Esophagus (tissue), 2 donors: ENCODE measurements at regions not wholly inside any gene's neighbourhood (a gene's known extent, or its start where the extent isn't known, plus 50 kb on each side); places are given as distances from the start of the nearest gene placed in this dataset.

Experiments
- H3K27ac ChIP-seq, 2 donors: one replicate each; pipeline ENCODE4 v1.5.1; 2013; ENCODE audit warnings: low read depth in 2 of 2, mild to moderate bottlenecking in 2 of 2, inconsistent platforms in 1 of 2, low read length in 1 of 2, moderate library complexity in 1 of 2
- H3K27me3 ChIP-seq, 2 donors: one replicate each; pipeline ENCODE4 v1.6.1; 2013; ENCODE audit warnings: low read length in 2 of 2, control low read depth in 1 of 2, mild to moderate bottlenecking in 1 of 2; ENCODE audit not compliant: insufficient read depth in 2 of 2, control insufficient read depth in 1 of 2
- H3K36me3 ChIP-seq, 2 donors: one replicate each; pipeline ENCODE4 v1.6.1; 2013; ENCODE audit warnings: low read length in 1 of 2; ENCODE audit not compliant: control insufficient read depth in 2 of 2, insufficient read depth in 2 of 2
- H3K4me1 ChIP-seq, 2 donors: one replicate each; pipeline ENCODE4 v1.6.1; 2013; ENCODE audit warnings: low read length in 1 of 2; ENCODE audit not compliant: control insufficient read depth in 2 of 2, insufficient read depth in 2 of 2
- H3K4me3 ChIP-seq, 2 donors: one replicate each; pipeline ENCODE4 v1.5.1; 2013; ENCODE audit warnings: low read length in 2 of 2, mild to moderate bottlenecking in 2 of 2, low read depth in 1 of 2, moderate library complexity in 1 of 2
- H3K9me3 ChIP-seq, 2 donors: one replicate each; pipeline ENCODE4 v1.6.1; 2013; ENCODE audit warnings: mild to moderate bottlenecking in 2 of 2, low read depth in 1 of 2, low read length in 1 of 2, moderate library complexity in 1 of 2; ENCODE audit not compliant: control insufficient read depth in 2 of 2, insufficient read depth in 1 of 2
- WGBS, 2 donors: extraction: QIAGEN DNeasy Blood & Tissue Kit; methylation state at CpG; one replicate each; pipeline ENCODE4 v1.1.7; 2013; 5-methylcytosine and 5-hydroxymethylcytosine counted together
- donor health status: healthy with polysubstance abuse.
- donor health status: Bipolar disorder and iron deficiency.

DNA sequence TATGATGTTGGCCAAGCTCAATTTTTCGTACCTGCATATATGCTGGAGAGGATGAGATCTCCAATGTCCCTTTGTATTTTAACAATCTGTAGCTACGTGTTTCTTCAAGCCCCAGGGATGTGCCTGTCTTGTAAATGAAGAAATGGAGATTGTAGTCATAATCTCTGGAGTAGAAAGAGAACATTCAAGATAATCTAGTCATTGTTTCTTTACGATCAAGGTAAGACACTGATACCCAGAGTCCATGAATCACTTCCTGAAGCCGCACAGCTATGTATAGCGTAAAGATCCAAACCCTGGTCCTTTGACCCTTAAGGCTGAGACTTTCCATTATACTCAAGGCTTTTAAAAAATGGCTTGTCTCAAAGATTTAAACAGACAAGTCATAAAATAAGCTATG, 205.5 kb downstream of the HS3ST3B1 start:
- no peaks in the 10 kb centered on the region for H3K27me3 ChIP-seq
- H3K36me3 ChIP-seq = no peaks in the 10 kb centered on the region
- 69 to 79% methylated on average over 5 of the region's 5 CpGs for WGBS, 2 donors

GRCh38 chr17:14505606-14506005, 204.7 kb downstream of the HS3ST3B1 start:
- Histone ChIP-seq H3K27ac (no peak overlapping the region), H3K4me1 (no peaks in the 10 kb centered on the region), H3K27me3 (no peaks in the 10 kb centered on the region), H3K36me3 (no peaks in the 10 kb centered on the region), H3K4me3 (no peak overlapping the region), H3K9me3 (no peaks in the 10 kb centered on the region)
- WGBS, 2 donors = 57 to 70% methylated on average over 3 of the region's 3 CpGs

More for the DNA sequence above, 205.5 kb downstream of the HS3ST3B1 start:
- Histone ChIP-seq H3K4me1 (no peaks in the 10 kb centered on the region), H3K4me3 (no peak overlapping the region), H3K27ac (no peak overlapping the region), H3K9me3 (no peaks in the 10 kb centered on the region)

DNA sequence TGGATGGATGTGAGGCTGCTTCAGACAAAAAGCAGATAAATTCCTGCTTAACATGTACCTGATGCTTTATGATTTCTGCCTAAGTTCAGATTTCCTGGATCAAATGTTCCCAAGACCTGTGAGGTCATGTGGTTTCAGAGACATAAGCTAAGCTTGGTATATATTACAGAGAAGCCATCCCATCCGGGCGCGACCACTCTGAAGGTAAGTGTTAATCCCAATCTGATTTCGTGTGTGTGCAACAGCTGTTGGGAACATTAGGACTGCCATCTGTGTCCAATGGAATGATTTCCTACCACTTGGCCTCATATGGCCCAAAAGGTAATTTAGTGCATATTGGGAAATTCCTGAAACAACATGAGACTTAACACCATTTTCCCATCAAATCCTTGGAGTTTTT, 199.1 kb downstream of the HS3ST3B1 start:
- no peak overlapping the region for H3K4me3 ChIP-seq
- H3K36me3 ChIP-seq = no peaks in the 10 kb centered on the region
- no peak overlapping the region for H3K27ac ChIP-seq
- WGBS, 2 donors = 77 to 89% methylated on average over 4 of the region's 4 CpGs
- no peaks in the 10 kb centered on the region for H3K4me1 ChIP-seq
- no peaks in the 10 kb centered on the region for H3K27me3 ChIP-seq
- no peaks in the 10 kb centered on the region for H3K9me3 ChIP-seq

- H3K36me3 ChIP-seq = no peaks in the 10 kb centered on the region
Measured at GRCh38 chr17:14498812-14499211, 197.9 kb downstream of the HS3ST3B1 start.

GRCh38 chr17:14494161-14494560, 193.3 kb downstream of the HS3ST3B1 start:
- Histone ChIP-seq H3K36me3 (no peaks in the 10 kb centered on the region), H3K27me3 (no peaks in the 10 kb centered on the region), H3K4me1 (no peaks in the 10 kb centered on the region), H3K27ac (no peak overlapping the region), H3K4me3 (no peak overlapping the region), H3K9me3 (peaks cover 0 to 2% of the 10 kb centered on the region in 2 donors)
- WGBS, 2 donors = 74 to 75% methylated on average over 4 of the region's 4 CpGs

More at GRCh38 chr17:14498812-14499211, 197.9 kb downstream of the HS3ST3B1 start:
- H3K9me3 ChIP-seq = peaks cover 0 to 2% of the 10 kb centered on the region in 2 donors
- H3K4me1 ChIP-seq = no peaks in the 10 kb centered on the region
- 80 to 87% methylated on average over 1 of the region's 1 CpG for WGBS, 2 donors
- no peak overlapping the region for H3K27ac ChIP-seq
- no peak overlapping the region for H3K4me3 ChIP-seq
- no peaks in the 10 kb centered on the region for H3K27me3 ChIP-seq

DNA sequence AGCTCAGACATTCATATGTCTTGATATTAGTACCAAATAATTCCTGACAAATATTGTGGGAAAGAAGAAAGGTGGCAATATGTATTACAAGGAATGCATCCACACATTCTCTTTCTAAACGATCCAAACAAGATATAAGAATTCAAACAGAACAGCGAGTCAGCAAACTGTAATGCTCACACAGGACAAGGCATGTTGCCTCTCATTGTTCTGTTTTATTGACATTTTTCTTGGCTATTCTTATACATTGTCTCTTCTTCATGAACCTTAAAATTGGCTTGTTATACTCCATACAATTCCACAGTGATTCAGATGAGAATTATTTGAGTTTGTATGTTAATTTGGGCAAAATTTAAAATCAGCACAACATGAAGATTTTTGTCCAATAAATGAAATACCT, 189.1 kb downstream of the HS3ST3B1 start:
- WGBS, 2 donors = 56 to 57% methylated on average over 2 of the region's 2 CpGs
- Histone ChIP-seq H3K27ac (no peak overlapping the region), H3K9me3 (peaks cover 0 to 2% of the 10 kb centered on the region in 2 donors), H3K27me3 (no peaks in the 10 kb centered on the region), H3K4me1 (no peaks in the 10 kb centered on the region), H3K36me3 (no peaks in the 10 kb centered on the region), H3K4me3 (no peak overlapping the region)

DNA sequence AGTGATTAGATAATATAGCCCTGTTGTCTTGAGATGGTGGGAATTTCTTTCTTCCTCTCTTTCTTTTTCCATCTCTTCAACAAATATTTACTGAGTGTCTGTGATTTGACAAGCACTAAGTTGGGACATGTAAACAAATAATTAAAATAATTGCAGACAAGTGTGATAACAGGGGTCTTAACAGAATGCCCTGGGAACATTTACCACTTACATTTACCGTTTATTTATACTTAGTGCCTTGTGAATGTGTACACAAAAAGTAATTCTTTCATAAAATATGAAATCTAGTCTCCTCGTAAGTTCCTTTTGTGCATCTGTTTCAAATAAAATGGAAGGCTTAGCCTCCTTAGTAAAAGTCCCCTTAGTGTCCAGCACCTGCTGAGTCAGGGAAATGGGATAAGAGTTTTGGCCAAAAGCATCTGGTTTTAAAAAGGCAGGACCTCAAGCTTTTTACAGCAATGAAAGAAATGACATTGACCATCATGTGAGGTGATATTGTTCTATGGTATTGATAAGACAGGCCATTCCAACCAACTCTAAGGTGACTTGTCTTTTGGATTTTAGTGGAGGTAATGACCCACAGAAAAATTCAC, 188.2 kb downstream of the HS3ST3B1 start:
- 63 to 67% methylated on average over 2 of the region's 2 CpGs for WGBS, 2 donors
- Histone ChIP-seq H3K4me3 (no peak overlapping the region), H3K9me3 (no peaks in the 10 kb centered on the region), H3K4me1 (no peaks in the 10 kb centered on the region), H3K36me3 (no peaks in the 10 kb centered on the region), H3K27ac (no peak overlapping the region), H3K27me3 (no peaks in the 10 kb centered on the region)

DNA sequence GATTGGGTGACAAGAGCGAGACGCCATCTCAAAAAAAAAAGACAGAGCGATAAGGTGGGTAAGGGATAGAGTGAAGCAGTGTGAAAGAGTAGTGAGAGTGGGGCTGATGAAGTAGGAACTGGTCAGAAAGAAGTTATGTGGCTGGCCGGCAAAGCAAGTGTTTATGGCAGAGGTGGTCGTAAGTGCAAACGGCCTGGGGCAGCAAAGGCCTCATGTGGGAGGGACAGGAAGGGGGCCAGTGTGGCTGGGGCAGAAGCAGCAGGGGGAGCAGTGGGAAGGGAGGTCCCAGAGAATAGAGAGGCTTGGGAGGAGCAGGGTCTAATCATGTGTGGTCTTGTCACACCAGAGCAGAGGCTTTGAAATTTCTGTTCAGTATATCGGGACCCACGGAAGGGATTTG, 186.2 kb downstream of the HS3ST3B1 start:
- Histone ChIP-seq H3K4me1 (no peaks in the 10 kb centered on the region), H3K36me3 (no peaks in the 10 kb centered on the region), H3K9me3 (no peaks in the 10 kb centered on the region), H3K4me3 (no peak overlapping the region), H3K27ac (no peak overlapping the region), H3K27me3 (no peaks in the 10 kb centered on the region)
- WGBS, 2 donors = 91 to 92% methylated on average over 8 of the region's 8 CpGs

DNA sequence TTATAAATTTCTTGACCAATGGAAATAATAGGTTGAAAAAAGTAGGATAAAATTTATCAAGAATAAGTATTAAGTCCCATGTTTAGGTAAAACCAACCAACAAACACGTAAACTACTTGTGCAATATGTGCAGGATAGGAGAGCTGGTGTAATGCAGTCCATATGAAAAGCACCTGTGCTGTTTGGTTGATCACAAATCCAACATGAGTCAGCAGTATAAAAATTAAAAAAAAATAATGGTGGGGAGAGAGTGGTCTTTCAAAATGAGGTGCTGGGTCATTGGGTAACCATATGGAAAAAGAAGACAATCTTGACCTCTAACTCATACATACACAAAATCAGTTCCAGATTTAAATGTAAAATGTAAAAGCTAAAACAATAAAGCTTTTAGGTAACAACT, 181.8 kb downstream of the HS3ST3B1 start:
- no peaks in the 10 kb centered on the region for H3K4me1 ChIP-seq
- no peaks in the 10 kb centered on the region for H3K36me3 ChIP-seq
- no peaks in the 10 kb centered on the region for H3K9me3 ChIP-seq
- no peak overlapping the region for H3K27ac ChIP-seq
- no peaks in the 10 kb centered on the region for H3K27me3 ChIP-seq
- WGBS, 2 donors = 89% methylated on average over 1 of the region's 1 CpG
- no peak overlapping the region for H3K4me3 ChIP-seq

DNA sequence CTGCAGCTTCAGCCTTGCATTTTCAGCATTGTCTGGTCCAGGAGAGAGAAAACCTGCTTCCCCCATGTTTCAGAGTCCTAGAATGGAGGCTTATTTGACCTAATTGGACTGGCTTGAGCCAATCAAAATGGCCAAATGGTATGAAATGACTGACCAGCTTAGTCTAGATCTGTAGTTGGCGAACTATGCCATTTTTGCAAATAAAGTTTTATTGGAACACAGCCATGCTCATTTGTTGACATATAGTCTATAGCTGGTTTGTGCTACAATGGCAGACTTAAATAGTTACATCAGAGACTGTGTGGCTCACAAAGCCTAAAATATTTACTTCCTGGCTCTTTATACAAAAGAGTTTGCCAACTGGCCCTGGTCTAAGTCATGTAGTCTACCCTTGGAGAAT, 180.8 kb downstream of the HS3ST3B1 start:
- Histone ChIP-seq H3K36me3 (no peaks in the 10 kb centered on the region), H3K4me3 (no peak overlapping the region), H3K27ac (no peak overlapping the region), H3K9me3 (no peaks in the 10 kb centered on the region), H3K4me1 (no peaks in the 10 kb centered on the region), H3K27me3 (no peaks in the 10 kb centered on the region)
- WGBS, 2 donors = 81 to 85% methylated on average over 1 of the region's 1 CpG
